A549 (cell line): ENCODE measurements at regions not wholly inside any gene's neighbourhood (a gene's known extent, or its start where the extent isn't known, plus 50 kb on each side); places are given as distances from the start of the nearest gene placed in this dataset.

Experiments used
- EP300 ChIP-seq, 2 experiments: fragments of >200 bp; sonication (Bioruptor Twin); formaldehyde crosslinking; IDR thresholded peaks; 2 replicates in 1 of 2; 3 replicates in 1 of 2; pipeline ENCODE4 v1.6.1; 2016 to 2017
- HDAC2 ChIP-seq: fragments of 200-600 bp; sonication (generic); IDR thresholded peaks from 2 replicates; pipeline ENCODE4 v1.6.1; 2016
- NFE2L2 ChIP-seq: fragments of 150-350 bp; conservative IDR thresholded peaks from 2 replicates; pipeline ENCODE4 v1.6.1; 2014; ENCODE audit warnings: low read length
- POLR2A ChIP-seq: IDR thresholded peaks from 2 replicates; pipeline ENCODE4 v1.6.1; 2012; ENCODE audit warnings: mild to moderate bottlenecking, low read length
- RAD21 ChIP-seq, 2 experiments: fragments of >200 bp in 1 of 2; sonication (Bioruptor Twin) in 1 of 2; formaldehyde crosslinking in 1 of 2; IDR thresholded peaks in 1 of 2; conservative IDR thresholded peaks in 1 of 2; 2 replicates in 1 of 2; 3 replicates in 1 of 2; pipeline ENCODE4 v1.6.1; 2012 to 2018; ENCODE audit warnings: inconsistent platforms in 1 of 2
- RARB ChIP-seq: fragments of 250-450 bp; sonication (Bioruptor Pico); IDR thresholded peaks from 2 replicates; pipeline ENCODE4 v1.8.0; 2021; ENCODE audit warnings: mild to moderate bottlenecking, moderate library complexity
- SMC3 ChIP-seq: fragments of >200 bp; sonication (Bioruptor Twin); formaldehyde crosslinking; IDR thresholded peaks from 3 replicates; pipeline ENCODE4 v1.6.1; 2018; ENCODE audit warnings: inconsistent platforms
- TF ChIP-seq, protein P1 (sequence below): fragments of >200 bp; sonication (Bioruptor Twin); formaldehyde crosslinking; IDR thresholded peaks from 3 replicates; pipeline ENCODE4 v1.5.1; 2016
- TF ChIP-seq, protein P2 (sequence below): fragments of 150-350 bp; IDR thresholded peaks from 2 replicates; pipeline ENCODE4 v1.6.1; 2014; ENCODE audit warnings: low read depth, mild to moderate bottlenecking, low read length
- TF ChIP-seq, protein P3 (sequence below): fragments of 250-450 bp; sonication (Bioruptor Pico); IDR thresholded peaks from 2 replicates; pipeline ENCODE4 v1.5.0; 2021; ENCODE audit warnings: mild to moderate bottlenecking, moderate library complexity, borderline replicate concordance

DNA sequence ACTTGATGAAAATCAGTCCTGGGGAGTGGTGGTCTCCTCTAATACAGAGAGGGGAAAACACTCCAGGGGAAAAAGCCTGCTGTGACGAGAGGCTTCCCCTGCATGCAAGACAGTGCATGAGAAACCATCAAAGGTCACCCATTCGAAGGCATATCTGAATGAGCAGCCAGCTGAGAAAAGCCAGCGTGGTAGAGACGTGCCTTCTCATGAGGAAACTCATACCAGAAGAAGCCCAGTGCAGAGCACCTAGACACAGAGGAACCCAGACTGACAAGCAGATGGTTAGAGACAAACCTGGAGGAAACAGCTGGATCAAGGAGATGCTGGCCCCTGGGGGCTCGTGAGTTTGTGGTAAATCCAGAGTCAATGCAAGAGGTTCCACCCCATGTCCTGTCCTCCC is 534.8 kb downstream of the BRD1 start:
- no peak for TF ChIP-seq SMC3
- TF ChIP-seq EP300 (IDR thresholded peaks at IDR 0.05) = no peak
- TF ChIP-seq, protein P1, sequence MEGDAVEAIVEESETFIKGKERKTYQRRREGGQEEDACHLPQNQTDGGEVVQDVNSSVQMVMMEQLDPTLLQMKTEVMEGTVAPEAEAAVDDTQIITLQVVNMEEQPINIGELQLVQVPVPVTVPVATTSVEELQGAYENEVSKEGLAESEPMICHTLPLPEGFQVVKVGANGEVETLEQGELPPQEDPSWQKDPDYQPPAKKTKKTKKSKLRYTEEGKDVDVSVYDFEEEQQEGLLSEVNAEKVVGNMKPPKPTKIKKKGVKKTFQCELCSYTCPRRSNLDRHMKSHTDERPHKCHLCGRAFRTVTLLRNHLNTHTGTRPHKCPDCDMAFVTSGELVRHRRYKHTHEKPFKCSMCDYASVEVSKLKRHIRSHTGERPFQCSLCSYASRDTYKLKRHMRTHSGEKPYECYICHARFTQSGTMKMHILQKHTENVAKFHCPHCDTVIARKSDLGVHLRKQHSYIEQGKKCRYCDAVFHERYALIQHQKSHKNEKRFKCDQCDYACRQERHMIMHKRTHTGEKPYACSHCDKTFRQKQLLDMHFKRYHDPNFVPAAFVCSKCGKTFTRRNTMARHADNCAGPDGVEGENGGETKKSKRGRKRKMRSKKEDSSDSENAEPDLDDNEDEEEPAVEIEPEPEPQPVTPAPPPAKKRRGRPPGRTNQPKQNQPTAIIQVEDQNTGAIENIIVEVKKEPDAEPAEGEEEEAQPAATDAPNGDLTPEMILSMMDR = no peak
- TF ChIP-seq RARB = no peak
- TF ChIP-seq, protein P2, sequence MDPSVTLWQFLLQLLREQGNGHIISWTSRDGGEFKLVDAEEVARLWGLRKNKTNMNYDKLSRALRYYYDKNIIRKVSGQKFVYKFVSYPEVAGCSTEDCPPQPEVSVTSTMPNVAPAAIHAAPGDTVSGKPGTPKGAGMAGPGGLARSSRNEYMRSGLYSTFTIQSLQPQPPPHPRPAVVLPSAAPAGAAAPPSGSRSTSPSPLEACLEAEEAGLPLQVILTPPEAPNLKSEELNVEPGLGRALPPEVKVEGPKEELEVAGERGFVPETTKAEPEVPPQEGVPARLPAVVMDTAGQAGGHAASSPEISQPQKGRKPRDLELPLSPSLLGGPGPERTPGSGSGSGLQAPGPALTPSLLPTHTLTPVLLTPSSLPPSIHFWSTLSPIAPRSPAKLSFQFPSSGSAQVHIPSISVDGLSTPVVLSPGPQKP = no peak
- no peak for TF ChIP-seq NFE2L2
- TF ChIP-seq, protein P3, sequence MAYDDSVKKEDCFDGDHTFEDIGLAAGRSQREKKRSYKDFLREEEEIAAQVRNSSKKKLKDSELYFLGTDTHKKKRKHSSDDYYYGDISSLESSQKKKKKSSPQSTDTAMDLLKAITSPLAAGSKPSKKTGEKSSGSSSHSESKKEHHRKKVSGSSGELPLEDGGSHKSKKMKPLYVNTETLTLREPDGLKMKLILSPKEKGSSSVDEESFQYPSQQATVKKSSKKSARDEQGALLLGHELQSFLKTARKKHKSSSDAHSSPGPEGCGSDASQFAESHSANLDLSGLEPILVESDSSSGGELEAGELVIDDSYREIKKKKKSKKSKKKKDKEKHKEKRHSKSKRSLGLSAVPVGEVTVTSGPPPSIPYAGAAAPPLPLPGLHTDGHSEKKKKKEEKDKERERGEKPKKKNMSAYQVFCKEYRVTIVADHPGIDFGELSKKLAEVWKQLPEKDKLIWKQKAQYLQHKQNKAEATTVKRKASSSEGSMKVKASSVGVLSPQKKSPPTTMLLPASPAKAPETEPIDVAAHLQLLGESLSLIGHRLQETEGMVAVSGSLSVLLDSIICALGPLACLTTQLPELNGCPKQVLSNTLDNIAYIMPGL (CRISPR knock-in tag) = no peak
- no peak for TF ChIP-seq POLR2A
- no peak for TF ChIP-seq HDAC2
- TF ChIP-seq RAD21 (conservative IDR thresholded peaks at IDR 0.05 in 1 of 2, IDR thresholded peaks at IDR 0.05 in 1 of 2) = no peak
